Transverse colon (tissue), 3 donors: ENCODE measurements at regions not wholly inside any gene's neighbourhood (a gene's known extent, or its start where the extent isn't known, plus 50 kb on each side); places are given as distances from the start of the nearest gene placed in this dataset.

ENCODE experiments used
- EP300 ChIP-seq: sonication (generic); formaldehyde crosslinking; IDR thresholded peaks from one replicate; pipeline ENCODE4 v1.6.1; 2017; ENCODE audit warnings: antibody characterized with exemption, low read depth
- POLR2A ChIP-seq: fragments of 450-650 bp; IDR thresholded peaks from one replicate; pipeline ENCODE4 v1.6.1; 2016; ENCODE audit warnings: antibody characterized with exemption, mild to moderate bottlenecking, moderate library complexity
- TF ChIP-seq, protein P1 (sequence below), 5 experiments: fragments of 200-600 bp in 3 of 5; fragments of 450-650 bp in 2 of 5; sonication (generic) in 3 of 5; IDR thresholded peaks; 1 replicate in 2 of 5; 2 replicates in 3 of 5; pipeline ENCODE4 v1.5.1; 2016 to 2017; ENCODE audit warnings: antibody characterized with exemption in 5 of 5, inconsistent platforms in 3 of 5, mild to moderate bottlenecking in 2 of 5, moderate library complexity in 1 of 5

DNA sequence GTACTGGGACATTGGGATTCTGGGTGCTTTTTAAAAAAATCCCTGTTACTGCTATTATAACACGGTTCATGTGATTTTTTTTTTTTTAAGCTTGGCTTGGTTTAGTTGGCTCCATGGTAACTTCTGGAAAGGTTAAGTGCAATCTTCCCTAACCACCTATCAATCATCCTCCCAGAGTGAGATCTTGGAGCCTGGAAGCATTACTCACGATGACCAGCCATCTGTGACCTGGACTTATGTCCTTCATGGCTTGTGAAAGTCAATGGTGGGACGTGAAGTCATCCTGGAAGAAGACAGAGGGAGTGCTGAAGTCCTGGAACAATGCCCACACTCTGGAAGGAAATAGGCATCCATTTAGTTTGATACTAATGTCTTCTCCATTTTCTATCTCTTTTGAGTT lies 135.5 kb upstream of the FRMD4A start:
- TF ChIP-seq POLR2A, result no peak
- TF ChIP-seq, protein P1, sequence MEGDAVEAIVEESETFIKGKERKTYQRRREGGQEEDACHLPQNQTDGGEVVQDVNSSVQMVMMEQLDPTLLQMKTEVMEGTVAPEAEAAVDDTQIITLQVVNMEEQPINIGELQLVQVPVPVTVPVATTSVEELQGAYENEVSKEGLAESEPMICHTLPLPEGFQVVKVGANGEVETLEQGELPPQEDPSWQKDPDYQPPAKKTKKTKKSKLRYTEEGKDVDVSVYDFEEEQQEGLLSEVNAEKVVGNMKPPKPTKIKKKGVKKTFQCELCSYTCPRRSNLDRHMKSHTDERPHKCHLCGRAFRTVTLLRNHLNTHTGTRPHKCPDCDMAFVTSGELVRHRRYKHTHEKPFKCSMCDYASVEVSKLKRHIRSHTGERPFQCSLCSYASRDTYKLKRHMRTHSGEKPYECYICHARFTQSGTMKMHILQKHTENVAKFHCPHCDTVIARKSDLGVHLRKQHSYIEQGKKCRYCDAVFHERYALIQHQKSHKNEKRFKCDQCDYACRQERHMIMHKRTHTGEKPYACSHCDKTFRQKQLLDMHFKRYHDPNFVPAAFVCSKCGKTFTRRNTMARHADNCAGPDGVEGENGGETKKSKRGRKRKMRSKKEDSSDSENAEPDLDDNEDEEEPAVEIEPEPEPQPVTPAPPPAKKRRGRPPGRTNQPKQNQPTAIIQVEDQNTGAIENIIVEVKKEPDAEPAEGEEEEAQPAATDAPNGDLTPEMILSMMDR (IDR thresholded peaks at IDR 0.05), result no peak
- TF ChIP-seq EP300, result no peak
